GM12872 (cell line): ENCODE measurements at regions not wholly inside any gene's neighbourhood (a gene's known extent, or its start where the extent isn't known, plus 50 kb on each side); places are given as distances from the start of the nearest gene placed in this dataset.

Source experiments
- CTCF ChIP-seq: IDR thresholded peaks from 3 replicates; pipeline ENCODE4 v1.5.1; 2011; ENCODE audit warnings: low read depth, mild to moderate bottlenecking, low read length, moderate library complexity; ENCODE audit not compliant: insufficient read depth

DNA sequence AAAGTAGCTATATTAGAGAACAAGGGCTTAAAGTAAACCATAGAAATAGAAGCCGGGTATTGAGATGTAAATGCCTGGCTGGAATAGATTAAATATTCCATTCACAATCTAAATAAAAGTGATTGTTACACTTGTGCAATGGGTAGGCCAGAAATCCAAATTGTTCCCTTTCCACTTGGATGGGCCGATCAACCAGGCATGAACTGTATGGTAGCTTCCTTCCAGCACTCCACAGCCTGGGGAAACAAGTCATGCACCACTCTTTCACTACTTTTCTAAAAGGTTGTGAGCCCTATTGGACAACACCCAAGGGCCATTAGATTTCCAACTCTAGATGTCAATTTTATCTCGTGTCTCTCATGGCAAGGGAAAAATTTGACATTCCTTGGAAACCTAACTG, 407.3 kb upstream of the HSFY2 start:
- no peak for TF ChIP-seq CTCF

DNA sequence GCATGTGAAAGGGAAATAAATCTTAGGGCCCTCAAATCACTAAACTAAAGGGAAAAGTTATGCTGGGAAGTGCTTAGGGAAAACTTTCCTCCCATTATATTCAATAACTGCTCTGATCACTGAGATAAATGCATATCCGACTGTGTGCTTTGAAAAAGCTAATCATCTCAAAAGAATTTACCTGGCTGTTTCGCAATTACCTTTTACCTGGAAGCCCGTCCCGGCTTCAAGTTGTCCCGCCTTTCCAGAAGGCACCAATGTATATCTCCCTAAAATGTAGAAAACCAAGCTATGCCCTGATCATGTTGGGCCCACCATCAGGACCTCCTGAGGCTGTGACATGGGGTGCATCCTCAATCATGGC, 394.6 kb upstream of the HSFY2 start:
- no peak for TF ChIP-seq CTCF

DNA sequence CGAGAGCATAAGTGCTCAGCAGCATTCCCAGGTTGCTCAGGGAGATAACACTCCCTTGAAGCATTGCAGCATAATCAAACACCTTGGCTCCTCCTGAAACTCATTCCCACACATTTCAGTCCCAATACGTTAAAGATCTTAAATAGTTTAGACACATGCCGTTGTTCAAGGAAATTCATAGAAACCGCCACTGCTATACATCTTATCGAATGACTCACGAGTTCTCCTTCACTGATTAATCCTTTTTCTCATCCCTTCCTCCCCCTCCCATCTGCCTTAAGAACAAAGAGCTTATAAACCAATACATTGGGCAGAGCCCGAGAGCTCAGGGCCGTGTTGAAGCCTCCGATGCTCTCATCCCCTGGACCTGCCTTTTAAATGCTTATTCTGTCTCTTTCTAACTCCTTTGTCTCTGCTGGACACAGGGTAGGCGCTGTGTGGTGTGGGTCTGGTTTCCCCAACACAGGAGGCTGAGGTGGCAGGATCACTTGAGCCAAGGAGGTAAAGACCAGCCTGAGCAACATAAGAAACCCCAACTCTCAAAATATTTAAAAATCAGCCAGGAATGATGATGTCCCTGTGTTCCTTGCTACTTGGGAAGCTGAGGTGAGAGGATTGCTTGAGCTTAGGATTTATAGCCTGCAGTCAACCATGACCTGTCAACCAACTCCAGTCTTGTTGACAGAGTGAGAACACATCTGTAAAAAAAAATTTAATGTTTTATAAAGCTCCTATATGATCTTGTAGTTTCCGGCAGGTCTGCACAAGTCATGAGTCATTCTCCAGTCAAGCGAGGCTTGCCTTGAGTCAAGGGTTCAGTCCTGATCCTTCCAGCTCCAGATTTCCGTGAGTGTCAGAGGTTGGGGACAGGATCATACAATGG, 394.0 kb upstream of the HSFY2 start:
- TF ChIP-seq CTCF = no peak

DNA sequence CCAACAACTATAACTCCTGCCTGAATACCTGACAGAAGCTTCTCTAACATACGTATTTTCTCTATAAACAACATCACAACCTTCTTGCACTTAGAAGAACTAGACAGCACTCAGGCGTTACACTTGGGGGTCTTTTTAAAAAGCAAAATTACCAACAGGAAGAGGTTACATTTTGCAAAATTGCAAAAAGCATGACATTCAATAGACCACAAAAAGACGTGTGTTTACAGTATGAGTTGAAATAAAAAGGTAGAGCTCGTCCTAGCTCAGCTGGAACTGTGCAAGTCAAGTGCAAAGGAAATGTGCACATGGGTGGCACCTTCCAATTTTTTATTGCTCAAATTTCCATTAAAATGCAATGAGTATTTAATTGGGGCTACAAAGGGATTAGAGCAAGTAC, 375.2 kb upstream of the HSFY2 start:
- TF ChIP-seq CTCF = no peak

DNA sequence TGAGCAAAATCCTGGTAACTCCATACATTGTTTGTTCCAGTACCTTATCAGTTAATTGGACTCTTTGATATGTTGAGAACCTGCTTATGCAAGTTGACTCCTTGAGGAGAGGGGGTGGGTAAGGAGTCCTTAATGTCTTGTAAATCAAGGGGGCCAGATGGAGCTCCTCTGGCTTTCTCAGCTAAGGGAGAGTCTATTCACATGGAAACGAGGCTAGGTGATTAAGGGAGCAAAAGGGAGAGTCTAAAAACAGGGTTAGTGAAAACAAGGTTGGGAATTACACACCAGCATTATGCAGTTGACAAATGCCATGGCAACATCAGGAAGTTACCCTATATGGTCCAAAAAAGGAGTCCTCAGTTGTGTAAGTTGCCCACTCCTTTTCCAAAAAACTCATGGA, 372.8 kb upstream of the HSFY2 start:
- no peak for TF ChIP-seq CTCF

GRCh38 chrY:19142093-19142492, 368.6 kb upstream of the HSFY2 start:
- TF ChIP-seq CTCF = no peak

DNA sequence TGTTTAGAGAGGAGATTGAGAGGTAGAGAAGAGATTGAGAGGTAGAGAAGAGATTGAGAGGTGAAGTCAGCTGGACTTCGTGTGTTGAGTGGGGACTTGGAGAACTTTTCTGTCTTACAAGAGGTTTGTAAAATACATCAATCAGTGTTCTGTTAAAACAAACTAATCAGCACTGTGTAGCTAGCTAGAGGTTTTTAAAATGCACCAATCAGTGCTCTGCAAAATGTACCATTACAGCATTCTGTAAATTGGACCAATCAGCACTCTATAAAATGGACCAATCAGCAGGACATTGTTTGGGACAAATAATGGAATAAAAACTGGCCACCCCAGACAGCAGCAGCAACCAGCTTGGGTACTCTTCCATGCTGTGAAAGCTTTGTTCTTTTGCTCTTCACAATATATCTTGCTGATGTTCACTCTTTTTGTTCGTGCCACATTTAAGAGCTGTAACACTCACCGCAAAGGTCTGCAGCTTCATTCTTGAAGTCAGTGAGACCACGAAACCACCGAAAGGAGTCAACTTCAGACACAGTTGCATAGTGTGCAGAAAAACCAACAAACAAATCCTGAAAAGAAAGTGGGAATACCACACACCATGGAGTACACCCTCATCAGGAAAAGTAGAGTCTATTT, 366.9 kb upstream of the HSFY2 start:
- no peak for TF ChIP-seq CTCF
